ENCODE measurements at regions not wholly inside any gene's neighbourhood (a gene's known extent, or its start where the extent isn't known, plus 50 kb on each side); places are given as distances from the start of the nearest gene placed in this dataset.

- TF ChIP-seq POLR2A (IDR thresholded peaks at IDR 0.05; ENCODE audit: low read length) = no peak
- no peak for TF ChIP-seq GATA3 (IDR thresholded peaks at IDR 0.05; ENCODE audit: borderline replicate concordance)
- TF ChIP-seq PHF8 (IDR thresholded peaks at IDR 0.05; ENCODE audit: borderline replicate concordance, low read depth) = no peak
- no peak for TF ChIP-seq HOXA7 (CRISPR knock-in tag; IDR thresholded peaks at IDR 0.05)
- TF ChIP-seq BHLHE40 (IDR thresholded peaks at IDR 0.05; ENCODE audit: low read depth, low read length) = no peak
- TF ChIP-seq CTCF (IDR thresholded peaks at IDR 0.05) = no peak
- no peak for TF ChIP-seq KDM1A (IDR thresholded peaks at IDR 0.05; ENCODE audit: low read depth)
Measured at GRCh38 chr1:217238945-217239344, 391.9 kb downstream of the GPATCH2 start.

Measured in A549 (cell line).